Renal cortical epithelial cell (primary cell): ENCODE measurements at regions not wholly inside any gene's neighbourhood (a gene's known extent, or its start where the extent isn't known, plus 50 kb on each side); places are given as distances from the start of the nearest gene placed in this dataset.
"Not testable (repeated sequence)": the region's sequence is repeated elsewhere in the genome, so short reads cannot be mapped to it uniquely, and the experiment has no call there.

Experiments used
- DNase-seq: peaks from one replicate; pipeline ENCODE4 v3.0.0-alpha.2; 2011; ENCODE audit warnings: low read depth

- DNase-seq, result no peak
Measured at GRCh38 chr10:4443419-4443818, 382.6 kb upstream of the AKR1E2 start.

- DNase-seq, result no peak
Measured at GRCh38 chr10:4442296-4442695, 383.7 kb upstream of the AKR1E2 start.

DNA sequence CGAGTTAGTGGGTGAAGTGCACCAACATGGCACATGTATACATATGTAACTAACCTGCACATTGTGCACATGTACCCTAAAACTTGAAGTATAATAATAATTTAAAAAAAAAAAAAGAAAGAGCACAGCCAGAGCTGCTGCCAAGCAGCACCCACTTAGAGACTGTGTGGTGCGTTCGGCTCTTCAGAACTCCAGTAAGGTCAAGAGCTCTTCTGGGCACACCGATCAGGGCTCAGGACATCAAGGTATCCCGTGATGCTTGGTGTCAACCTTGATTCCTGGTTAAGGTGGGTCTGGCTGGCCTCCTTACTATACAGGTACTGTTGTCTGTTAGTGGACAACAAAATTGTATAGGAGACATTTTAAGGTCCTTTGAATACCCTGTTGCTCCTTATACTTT, 385.7 kb upstream of the AKR1E2 start:
- no peak for DNase-seq

DNA sequence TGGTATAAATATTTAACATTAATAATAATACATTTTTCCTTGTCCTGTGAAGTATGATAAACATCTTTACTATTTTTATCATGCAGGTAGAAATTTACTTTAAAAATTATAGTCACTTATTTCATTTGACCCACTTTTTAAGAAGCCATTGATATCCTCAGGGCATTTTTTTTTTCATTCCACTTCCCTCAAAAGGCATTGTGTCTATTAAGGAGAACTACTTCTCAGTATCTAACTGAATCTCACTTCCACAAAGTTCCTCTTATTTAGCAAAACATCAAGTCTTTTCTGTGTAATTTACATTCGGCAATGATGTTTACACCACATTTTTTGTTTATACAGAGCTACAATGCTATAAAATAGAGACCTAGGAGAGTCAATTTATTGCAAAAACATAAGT, 388.2 kb upstream of the AKR1E2 start:
- no peak for DNase-seq

DNA sequence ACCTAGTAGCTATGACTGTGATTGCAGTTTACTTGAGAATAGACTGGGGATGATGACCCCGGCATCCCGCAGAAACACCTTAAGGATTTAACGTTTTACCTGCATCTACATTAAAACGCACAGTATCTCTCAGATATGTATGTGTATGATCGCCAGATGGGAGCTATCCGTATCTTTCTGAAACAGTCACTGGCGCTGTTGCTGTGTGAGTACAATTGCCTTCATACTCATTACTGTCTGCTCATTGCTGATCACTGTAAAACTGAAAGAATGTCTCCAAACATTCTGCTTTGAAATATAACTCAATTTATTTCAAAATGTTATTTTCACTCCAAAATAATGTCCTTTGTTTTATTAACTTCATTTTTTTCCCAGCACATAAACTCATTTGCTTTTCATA, 388.9 kb upstream of the AKR1E2 start:
- DNase-seq, result no peak

DNA sequence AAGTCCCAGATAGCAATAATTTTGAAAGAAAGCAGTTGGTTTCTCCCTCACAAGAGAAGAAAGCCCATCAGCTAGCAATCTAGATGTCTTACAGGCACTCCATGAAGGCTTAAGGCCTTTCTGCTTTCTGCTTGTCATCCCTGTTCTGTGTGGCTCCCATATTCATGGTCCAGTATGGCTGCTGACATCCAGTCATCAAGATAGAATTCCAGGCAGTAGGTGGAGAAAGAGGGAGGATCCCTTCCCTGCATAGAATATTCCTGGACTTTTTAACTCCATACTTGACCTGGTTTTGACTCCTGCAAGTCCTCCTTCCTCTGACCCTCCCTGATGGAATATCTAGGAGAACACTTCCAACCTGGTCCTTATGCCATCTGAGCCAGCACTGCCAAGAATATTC, 389.9 kb upstream of the AKR1E2 start:
- no peak for DNase-seq

- no peak for DNase-seq
Measured at GRCh38 chr10:4434516-4435071, 391.4 kb upstream of the AKR1E2 start.

DNA sequence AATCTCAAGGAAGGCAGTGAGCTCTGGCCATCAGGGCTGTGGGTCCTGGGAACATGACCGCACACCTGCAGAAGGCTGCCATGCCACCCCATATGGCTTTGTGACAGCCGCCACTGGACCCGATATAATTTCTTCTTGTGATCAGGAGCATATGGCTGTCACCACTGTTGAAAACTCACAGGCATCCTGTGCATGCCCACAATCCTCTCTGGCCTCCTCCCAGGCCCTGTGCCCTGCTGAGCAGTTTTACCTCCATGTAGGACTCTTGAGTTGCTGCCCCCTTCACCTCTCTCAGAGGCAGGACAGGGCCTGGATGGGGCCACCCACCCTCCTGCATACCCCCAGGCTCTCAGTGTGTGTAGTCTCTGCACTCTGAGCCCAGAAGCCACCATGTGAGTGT, 391.9 kb upstream of the AKR1E2 start:
- no peak for DNase-seq

GRCh38 chr10:4431114-4431863, 394.7 kb upstream of the AKR1E2 start:
- peak; percentile 68 for DNase-seq

DNA sequence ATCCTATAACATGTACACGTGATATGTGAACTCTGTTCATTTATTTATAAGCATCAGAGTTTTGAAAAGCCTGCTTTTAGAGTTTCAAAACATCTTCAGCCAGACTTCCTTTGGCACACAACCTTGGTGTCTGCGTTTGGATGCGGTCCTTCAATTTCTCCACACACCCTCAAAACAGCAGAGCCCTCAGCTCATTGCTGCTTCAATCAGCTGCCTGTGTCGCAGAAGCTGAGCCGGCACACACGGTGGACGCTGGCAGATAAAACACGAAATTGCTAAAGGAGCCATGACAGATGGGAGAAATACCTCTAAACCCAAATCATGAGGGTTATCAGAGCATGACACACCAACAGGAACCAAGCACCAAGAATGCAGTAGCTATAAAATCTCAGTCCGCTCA, 396.4 kb upstream of the AKR1E2 start:
- no peak for DNase-seq

DNA sequence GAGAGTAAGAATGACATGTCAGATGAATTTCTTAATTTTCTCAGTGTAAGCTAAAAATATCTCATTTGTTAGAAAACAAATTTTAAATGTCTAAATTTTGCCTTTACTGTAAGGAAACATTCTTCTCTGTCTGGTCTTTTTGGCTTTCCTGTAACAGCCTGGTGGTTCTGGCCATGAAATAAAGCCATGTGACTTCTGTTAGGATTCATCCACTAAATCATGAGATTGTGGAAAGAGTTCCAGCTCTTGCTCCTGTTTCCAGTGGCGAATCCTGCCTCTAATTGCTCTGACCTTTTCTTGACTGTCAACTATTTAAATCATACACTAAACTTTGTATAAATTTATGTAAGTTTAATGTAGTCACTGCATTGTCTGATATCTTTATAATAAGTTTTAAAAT, 398.5 kb upstream of the AKR1E2 start:
- no peak for DNase-seq

GRCh38 chr10:4426866-4427265, 399.1 kb upstream of the AKR1E2 start:
- no peak for DNase-seq

DNA sequence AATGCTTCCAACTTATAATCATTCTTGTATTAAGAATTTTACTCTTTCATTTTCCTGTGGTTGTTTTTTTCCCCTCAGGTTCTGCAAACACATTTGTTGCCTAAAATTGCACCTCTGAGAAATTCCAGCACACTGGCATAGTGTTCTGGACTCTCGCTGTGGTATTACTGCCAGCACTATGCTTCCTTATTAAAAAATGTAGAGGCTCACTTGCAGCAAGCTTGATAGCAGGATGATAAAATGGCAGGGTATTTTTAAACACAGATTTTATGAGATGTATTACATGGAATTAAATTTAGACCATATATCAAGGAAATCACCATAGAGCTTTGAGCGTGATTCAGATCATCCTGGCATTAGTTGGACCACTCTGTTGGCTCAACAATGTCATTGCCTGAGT, 416.7 kb upstream of the AKR1E2 start:
- no peak for DNase-seq

DNA sequence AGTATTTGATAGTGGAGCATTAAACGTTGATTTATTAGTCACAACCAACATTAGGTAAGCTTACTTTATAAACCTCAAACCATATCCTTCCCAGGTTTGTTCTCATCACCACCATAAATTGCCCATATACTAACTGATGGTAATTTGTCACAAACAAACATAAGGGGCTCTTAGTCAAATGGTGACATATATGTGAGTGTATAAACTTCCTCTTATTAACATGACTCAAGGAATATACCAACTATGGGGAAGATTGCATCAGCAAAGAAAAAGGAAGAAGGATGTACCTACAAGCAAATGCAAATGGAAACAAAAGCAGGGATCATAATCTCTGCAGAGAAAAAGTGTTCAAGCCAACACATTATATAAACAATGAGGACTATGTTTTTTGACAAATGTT, 418.2 kb upstream of the AKR1E2 start:
- DNase-seq, result peak; percentile 57

DNA sequence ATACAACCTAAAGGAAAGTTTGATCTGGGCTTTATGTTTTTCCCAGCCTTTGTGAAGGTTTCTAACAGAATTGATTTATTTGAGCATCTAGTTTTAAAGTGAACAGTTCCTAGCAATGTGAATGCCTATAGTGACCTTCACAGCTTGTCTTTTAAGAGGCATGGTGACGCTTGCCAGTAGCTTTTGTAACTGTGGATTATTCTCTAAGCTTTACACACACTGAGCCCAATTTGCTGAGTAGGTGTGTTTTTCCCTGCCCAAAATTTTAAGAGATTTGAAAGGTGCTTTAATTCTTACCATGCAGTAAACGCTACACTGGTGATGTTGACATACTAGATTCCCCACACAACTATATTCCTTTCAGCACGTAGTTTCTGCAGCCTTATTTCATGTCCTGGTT, 420.2 kb upstream of the AKR1E2 start:
- no peak for DNase-seq

DNA sequence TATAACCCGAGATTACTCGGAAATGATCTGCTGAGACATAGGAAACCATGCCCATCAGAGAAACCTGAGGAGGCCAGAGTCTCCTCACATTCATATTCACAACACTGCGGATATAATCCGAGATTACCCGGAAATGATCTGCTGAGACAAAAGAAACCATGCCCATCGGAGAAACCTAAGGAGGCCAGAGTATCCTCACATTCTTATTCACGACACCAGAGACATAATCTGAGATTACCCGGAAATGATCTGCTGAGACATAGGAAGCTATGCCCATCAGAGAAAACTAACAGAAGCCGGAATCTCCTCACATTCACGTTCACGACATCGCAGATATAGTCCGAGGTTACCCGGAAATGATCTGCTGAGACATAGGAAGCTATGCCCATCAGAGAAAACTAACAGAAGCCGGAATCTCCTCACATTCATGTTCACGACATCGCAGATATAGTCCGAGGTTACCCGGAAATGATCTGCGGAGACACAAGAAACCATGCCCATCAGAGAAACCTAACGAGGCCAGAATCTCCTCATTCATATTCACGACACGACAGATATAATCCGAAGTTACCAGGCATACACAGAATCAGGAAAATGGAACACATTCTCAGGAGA, 422.3 kb upstream of the AKR1E2 start:
- DNase-seq, result no peak

DNA sequence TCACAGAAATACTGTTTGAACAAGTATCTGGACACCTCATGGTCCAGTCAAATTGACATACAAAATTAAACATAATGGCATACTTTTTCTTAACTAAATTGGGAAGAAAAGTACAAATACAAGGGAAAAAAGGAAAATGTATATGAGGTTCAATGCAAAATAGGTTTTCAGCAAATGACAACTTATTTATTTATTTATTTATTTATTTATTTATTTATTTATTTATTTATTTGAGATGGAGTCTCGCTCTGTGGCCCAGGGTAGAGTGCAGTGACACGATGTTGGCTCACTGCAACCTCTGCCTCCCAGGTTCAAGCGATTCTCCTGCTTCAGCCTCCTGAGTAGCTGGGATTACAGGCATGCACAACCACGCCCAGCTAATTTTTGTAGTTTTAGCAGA, 424.9 kb upstream of the AKR1E2 start:
- DNase-seq, result not testable (repeated sequence)

DNA sequence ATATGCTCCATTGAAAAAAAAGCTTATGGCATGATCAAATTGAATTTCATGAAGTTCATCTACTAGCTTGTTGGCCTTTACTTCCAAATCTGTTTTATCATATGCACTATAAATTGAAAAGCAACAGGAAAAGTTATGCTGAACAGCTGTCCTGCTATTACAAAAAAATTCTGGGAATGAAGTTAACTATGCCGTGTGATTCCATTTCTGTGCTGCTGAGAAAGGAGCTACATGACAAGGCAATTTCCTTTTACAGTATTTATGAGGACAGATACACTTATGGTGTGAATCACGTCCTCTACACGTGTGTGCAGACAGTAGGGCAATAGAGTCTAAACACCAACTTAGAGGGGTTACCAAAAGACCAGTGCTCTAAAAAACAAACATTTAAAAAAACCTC, 426.5 kb upstream of the AKR1E2 start:
- no peak for DNase-seq

DNA sequence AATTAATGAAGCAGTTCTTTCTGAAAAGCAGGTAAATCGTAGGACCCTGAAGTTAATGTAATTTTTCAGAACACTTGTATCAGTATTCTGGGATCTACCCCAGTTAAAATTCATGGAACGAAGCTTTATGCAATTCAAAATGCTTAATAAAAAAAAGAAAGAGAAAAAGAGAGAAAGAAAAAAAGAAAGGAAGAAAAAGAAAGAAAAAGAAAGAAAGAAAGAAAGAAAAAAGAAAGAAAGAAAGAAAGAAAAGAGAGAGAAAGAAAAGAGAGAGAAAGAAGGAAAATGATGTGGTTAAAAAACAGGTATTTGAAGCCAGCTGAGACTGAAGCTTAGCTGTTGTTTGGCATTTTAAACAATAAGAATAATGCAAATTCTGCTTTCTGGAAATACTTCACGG, 427.4 kb upstream of the AKR1E2 start:
- DNase-seq, result no peak

GRCh38 chr10:4397337-4397736, 428.7 kb upstream of the AKR1E2 start:
- DNase-seq, result peak; percentile 22

- DNase-seq, result no peak
Measured at GRCh38 chr10:4396401-4397283, 429.4 kb upstream of the AKR1E2 start.

DNA sequence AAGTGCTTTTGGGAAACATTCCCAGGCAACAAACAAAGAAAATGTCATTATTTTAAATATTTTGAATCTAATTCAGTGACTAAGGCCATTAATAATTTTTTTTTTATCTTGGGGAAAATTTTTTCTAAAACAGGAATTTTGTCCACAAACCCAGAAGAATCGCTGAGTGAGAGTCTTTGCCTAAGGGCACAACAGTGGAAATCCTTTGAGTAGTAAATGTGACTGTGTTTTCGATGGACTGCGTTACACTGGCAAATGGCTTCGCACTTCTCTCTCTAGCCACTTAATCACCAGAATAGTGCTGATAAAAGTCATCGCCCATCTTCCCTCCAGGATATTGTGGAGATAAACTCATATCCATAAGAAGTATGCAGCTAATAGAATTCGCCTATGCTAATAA, 430.3 kb upstream of the AKR1E2 start:
- DNase-seq, result no peak

DNA sequence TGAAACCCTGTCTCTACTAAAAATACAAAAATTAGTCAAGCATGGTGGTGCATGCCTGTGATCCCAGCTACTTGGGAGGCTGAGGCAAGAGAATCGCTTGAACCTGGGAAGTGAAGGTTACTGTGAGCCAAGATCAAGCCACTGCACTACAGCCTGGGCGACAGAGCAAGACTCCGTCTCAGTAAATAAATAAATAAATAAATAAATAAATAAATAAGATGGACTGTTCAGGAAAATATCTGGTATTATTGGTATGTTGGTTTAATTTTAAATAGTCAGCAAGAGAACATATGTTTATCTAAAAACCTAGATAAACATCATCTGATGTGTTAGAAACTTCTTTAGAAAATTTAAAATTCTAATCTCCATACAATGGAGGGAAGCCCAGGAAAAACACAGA, 431.6 kb upstream of the AKR1E2 start:
- DNase-seq, result not testable (repeated sequence)
